IMR-90 (cell line): ENCODE measurements at regions not wholly inside any gene's neighbourhood (a gene's known extent, or its start where the extent isn't known, plus 50 kb on each side); places are given as distances from the start of the nearest gene placed in this dataset.

ENCODE experiments used
- ATAC-seq: fragments of 200-7000 bp; cut with Tn5 transposase; 2 replicates; pipeline ENCODE4 v1.9.1; 2020; ENCODE audit warnings: low read depth, mild to moderate bottlenecking, moderate library complexity
- BruUV-seq: library from RNA; stranded (reverse); fragments of 400-500 nt; replicated peaks from 2 replicates; lab custom pipeline; 2021; lab: Mats Ljungman, UMichigan
- CTCF ChIA-PET: fragments of 300-600 bp; formaldehyde crosslinking; extraction: SDS; loops from one replicate; lab custom pipeline; 2021; ENCODE audit warnings: antibody characterized with exemption; lab: Yijun Ruan, JAX
- POLR2A ChIA-PET: fragments of 300-600 bp; sonication (Branson Sonifier 250); formaldehyde crosslinking; loops from one replicate; lab custom pipeline; 2022; ENCODE audit warnings: antibody characterized with exemption; ENCODE audit not compliant: unreplicated experiment; lab: Charles Lee
- DNase-seq: peaks from one replicate; pipeline ENCODE4 v3.0.0; 2013
- H2AFZ ChIP-seq: replicated peaks from 2 replicates; pipeline ENCODE3; 2013; ENCODE audit warnings: low read length, mild to moderate bottlenecking; ENCODE audit not compliant: poor library complexity
- H2AK5ac ChIP-seq: 2 replicates; pipeline ENCODE4 v1.6.1; 2013; ENCODE audit warnings: low read depth, low read length, inconsistent platforms
- H2AK9ac ChIP-seq: replicated peaks from 2 replicates; pipeline ENCODE3; 2013; ENCODE audit warnings: mild to moderate bottlenecking, low read depth, low read length, moderate library complexity; ENCODE audit not compliant: poor library complexity
- H2BK120ac ChIP-seq: 2 replicates; pipeline ENCODE4 v1.6.1; 2013; ENCODE audit warnings: low read depth, low read length, inconsistent platforms
- H2BK15ac ChIP-seq: 3 replicates; pipeline ENCODE4 v1.6.1; 2013; ENCODE audit warnings: low read depth, low read length, inconsistent platforms
- H2BK20ac ChIP-seq: 2 replicates; pipeline ENCODE4 v1.6.1; 2013; ENCODE audit warnings: low read depth, mild to moderate bottlenecking, inconsistent platforms, low read length, moderate library complexity
- H2BK5ac ChIP-seq: 2 replicates; pipeline ENCODE4 v1.6.1; 2013; ENCODE audit warnings: mild to moderate bottlenecking, low read depth, low read length, inconsistent platforms; ENCODE audit not compliant: poor library complexity, severe bottlenecking
- H3K14ac ChIP-seq: replicated peaks from 2 replicates; pipeline ENCODE4 v1.6.1; 2013; ENCODE audit warnings: low read depth, low read length, inconsistent platforms
- H3K18ac ChIP-seq: 2 replicates; pipeline ENCODE4 v1.6.1; 2013; ENCODE audit warnings: low read depth, low read length, control low read depth
- H3K23ac ChIP-seq: 2 replicates; pipeline ENCODE4 v1.6.1; 2013; ENCODE audit warnings: low read depth, low read length, inconsistent platforms
- H3K27ac ChIP-seq: 2 replicates; pipeline ENCODE4 v1.5.1; 2013; ENCODE audit warnings: mild to moderate bottlenecking, control low read depth, low read length; ENCODE audit not compliant: insufficient read depth
- H3K27me3 ChIP-seq: 2 replicates; pipeline ENCODE4 v1.6.1; 2013; ENCODE audit warnings: low read length; ENCODE audit not compliant: control insufficient read depth, insufficient read depth
- H3K36me3 ChIP-seq: 2 replicates; pipeline ENCODE4 v1.6.1; 2013; ENCODE audit warnings: low read length, mixed read lengths; ENCODE audit not compliant: control insufficient read depth, insufficient read depth
- H3K4ac ChIP-seq: 2 replicates; pipeline ENCODE4 v1.6.1; 2013; ENCODE audit warnings: low read depth, low read length, inconsistent platforms
- H3K4me1 ChIP-seq: 2 replicates; pipeline ENCODE4 v1.6.1; 2013; ENCODE audit warnings: low read length, mixed read lengths; ENCODE audit not compliant: control insufficient read depth, insufficient read depth
- H3K4me2 ChIP-seq: 2 replicates; pipeline ENCODE4 v1.6.1; 2013; ENCODE audit warnings: low read depth, mild to moderate bottlenecking, control low read depth, low read length, moderate library complexity
- H3K4me3 ChIP-seq: 2 replicates; pipeline ENCODE4 v1.5.1; 2013; ENCODE audit warnings: low read depth, mild to moderate bottlenecking, control low read depth, low read length, moderate library complexity; ENCODE audit not compliant: insufficient read depth
- H3K56ac ChIP-seq: 2 replicates; pipeline ENCODE4 v1.6.1; 2013; ENCODE audit warnings: low read length, inconsistent platforms; ENCODE audit not compliant: insufficient read depth; ENCODE audit errors: extremely low read depth
- H3K79me1 ChIP-seq, 2 experiments: 2 replicates each; pipeline ENCODE4 v1.6.1; 2013; ENCODE audit warnings: low read length in 2 of 2, inconsistent platforms in 1 of 2, low read depth in 1 of 2
- H3K9ac ChIP-seq: 2 replicates; pipeline ENCODE4 v1.6.1; 2013; ENCODE audit warnings: low read depth, low read length, control low read depth
- H3K9me1 ChIP-seq: 2 replicates; pipeline ENCODE4 v1.6.1; 2013; ENCODE audit warnings: low read length, inconsistent platforms; ENCODE audit not compliant: insufficient read depth
- H3K9me3 ChIP-seq: 2 replicates; pipeline ENCODE4 v1.6.1; 2013; ENCODE audit warnings: low read length; ENCODE audit not compliant: control insufficient read depth, insufficient read depth
- H4K20me1 ChIP-seq: 2 replicates; pipeline ENCODE4 v1.6.1; 2013; ENCODE audit warnings: low read length, inconsistent platforms; ENCODE audit not compliant: insufficient read depth
- H4K5ac ChIP-seq: 2 replicates; pipeline ENCODE4 v1.6.1; 2013; ENCODE audit warnings: mild to moderate bottlenecking, low read depth, low read length, control low read depth
- H4K8ac ChIP-seq, 2 experiments: 2 replicates each; pipeline ENCODE4 v1.6.1; 2013; ENCODE audit warnings: low read depth in 2 of 2, low read length in 2 of 2, control low read depth in 1 of 2, inconsistent platforms in 1 of 2
- H4K91ac ChIP-seq: 2 replicates; pipeline ENCODE4 v1.6.1; 2013; ENCODE audit warnings: low read depth, low read length, inconsistent platforms; ENCODE audit not compliant: insufficient read depth
- BHLHE40 ChIP-seq: fragments of 150-350 bp; IDR thresholded peaks from 2 replicates; pipeline ENCODE4 v1.6.1; 2016; ENCODE audit warnings: mild to moderate bottlenecking, low read depth, low read length
- CEBPB ChIP-seq: IDR thresholded peaks from 2 replicates; pipeline ENCODE4 v1.6.1; 2012; ENCODE audit warnings: low read depth, low read length, improper control_type of control experiment
- CHD1 ChIP-seq: IDR thresholded peaks from 2 replicates; pipeline ENCODE4 v1.6.1; 2012; ENCODE audit warnings: low read depth, low read length, improper control_type of control experiment
- CTCF ChIP-seq: conservative IDR thresholded peaks from 2 replicates; pipeline ENCODE4 v1.5.1; 2012; ENCODE audit warnings: mild to moderate bottlenecking, low read depth, low read length, improper control_type of control experiment
- ELK1 ChIP-seq: fragments of 150-350 bp; IDR thresholded peaks from 2 replicates; pipeline ENCODE4 v1.6.1; 2016; ENCODE audit warnings: low read depth, mild to moderate bottlenecking, low read length, moderate library complexity, borderline replicate concordance
- FOS ChIP-seq: fragments of 150-350 bp; IDR thresholded peaks from 2 replicates; pipeline ENCODE4 v1.6.1; 2016; ENCODE audit warnings: low read depth, low read length
- MAFK ChIP-seq: IDR thresholded peaks from 2 replicates; pipeline ENCODE4 v1.6.1; 2012; ENCODE audit warnings: low read depth, low read length, improper control_type of control experiment
- MAZ ChIP-seq: IDR thresholded peaks from 2 replicates; pipeline ENCODE4 v1.6.1; 2012; ENCODE audit warnings: low read depth, mild to moderate bottlenecking, low read length, improper control_type of control experiment, moderate library complexity, borderline replicate concordance
- MXI1 ChIP-seq: IDR thresholded peaks from 2 replicates; pipeline ENCODE4 v1.6.1; 2012; ENCODE audit warnings: low read depth, mild to moderate bottlenecking, low read length, moderate library complexity, borderline replicate concordance
- NFE2L2 ChIP-seq: fragments of 150-350 bp; IDR thresholded peaks from 2 replicates; pipeline ENCODE4 v1.6.1; 2016; ENCODE audit warnings: low read depth, mild to moderate bottlenecking, low read length
- POLR2A ChIP-seq: IDR thresholded peaks from 2 replicates; pipeline ENCODE4 v1.6.1; 2012; ENCODE audit warnings: mild to moderate bottlenecking, low read depth, low read length
- RAD21 ChIP-seq: IDR thresholded peaks from 2 replicates; pipeline ENCODE4 v1.6.1; 2012; ENCODE audit warnings: low read length, improper control_type of control experiment
- RCOR1 ChIP-seq: IDR thresholded peaks from 2 replicates; pipeline ENCODE4 v1.6.1; 2012; ENCODE audit warnings: mild to moderate bottlenecking, low read length, improper control_type of control experiment; ENCODE audit not compliant: insufficient replicate concordance
- RFX5 ChIP-seq: IDR thresholded peaks from 2 replicates; pipeline ENCODE4 v1.8.0; 2012; ENCODE audit warnings: low read depth, mild to moderate bottlenecking, low read length, moderate library complexity
- SMC3 ChIP-seq: fragments of 150-350 bp; IDR thresholded peaks from 2 replicates; pipeline ENCODE4 v1.6.1; 2016; ENCODE audit warnings: low read depth, mild to moderate bottlenecking, antibody characterized with exemption, low read length, moderate library complexity
- USF2 ChIP-seq: fragments of 150-350 bp; IDR thresholded peaks from 2 replicates; pipeline ENCODE4 v1.6.1; 2017; ENCODE audit warnings: mild to moderate bottlenecking, antibody characterized with exemption, low read length, low read depth
- WGBS, 2 experiments: methylation state at CpG; one replicate each; pipeline versions ENCODE4 v1.1.5 to v1.1.7; 2013; ENCODE audit warnings: missing lambda C conversion rate in 2 of 2; ENCODE audit not compliant: insufficient read length in 1 of 2; ENCODE audit errors: extremely low coverage in 2 of 2; 5-methylcytosine and 5-hydroxymethylcytosine counted together
- dilution Hi-C: fragments of 300-500 bp; cut with HindIII; formaldehyde crosslinking; loops from one replicate; pipeline ENCODE4 v1.14.3; 2018; ENCODE audit warnings: low sequenced_read_pairs; ENCODE audit not compliant: unreplicated experiment
- in situ Hi-C: fragments of 300-500 bp; cut with MboI; formaldehyde crosslinking; loops from 3 replicates; pipeline ENCODE4 v1.14.3; 2019; ENCODE audit warnings: low sequenced_read_pairs, inconsistent platforms, mixed read lengths
- intact Hi-C: fragments of 100-400 bp; cut with micrococcal nuclease; formaldehyde crosslinking; loops from 2 replicates; pipeline ENCODE4 v1.10.0; 2022

- Histone ChIP-seq H4K20me1 (no peaks in the 10 kb centered on the region), H4K91ac (no peak overlapping the region), H3K36me3 (no peaks in the 10 kb centered on the region), H2AK9ac (no peak overlapping the region), H3K79me1 (no peaks in the 10 kb centered on the region), H2BK15ac (no peak overlapping the region), H4K5ac (no peak overlapping the region), H3K27me3 (no peaks in the 10 kb centered on the region), H3K4me1 (no peaks in the 10 kb centered on the region), H2BK120ac (no peak overlapping the region), H3K23ac (no peak overlapping the region), H3K4me2 (no peak overlapping the region), H3K9ac (no peak overlapping the region), H3K9me3 (peaks cover 15% of the 10 kb centered on the region), H2AFZ (no peak overlapping the region), H3K14ac (no peak overlapping the region), H2BK5ac (no peak overlapping the region), H4K8ac (no peak overlapping the region), H2BK20ac (no peak overlapping the region), H3K18ac (no peak overlapping the region), H2AK5ac (no peak overlapping the region), H3K4me3 (no peak overlapping the region), H3K9me1 (no peaks in the 10 kb centered on the region), H3K4ac (no peak overlapping the region), H3K56ac (no peak overlapping the region), H3K27ac (no peak overlapping the region)
- intact Hi-C loops: no loop called here
- no peak for TF ChIP-seq USF2
- TF ChIP-seq CHD1: no peak
- TF ChIP-seq FOS: no peak
- no peak for TF ChIP-seq RAD21
- TF ChIP-seq RCOR1: no peak
- TF ChIP-seq BHLHE40: no peak
- TF ChIP-seq SMC3: no peak
- TF ChIP-seq RFX5: no peak
- no peak for TF ChIP-seq NFE2L2
- TF ChIP-seq MAZ: no peak
- no peak for TF ChIP-seq MAFK
- TF ChIP-seq CTCF: no peak
- TF ChIP-seq ELK1: no peak
- no peak for TF ChIP-seq CEBPB
- TF ChIP-seq POLR2A: no peak
- no peak for TF ChIP-seq MXI1
- WGBS, 2 experiments: 50% methylated on average over 1 of the region's 3 CpGs; no CpG with 5 or more reads in 1 of the 2 experiments
- in situ Hi-C loops: no loop called here
- ChIA-PET CTCF (no interaction called here), POLR2A (no interaction called here)
- dilution Hi-C loops: no loop called here
- ATAC-seq (no peak), DNase-seq (no peak)
- BruUV-seq: no TSS peak
Measured at GRCh38 chr5:4361753-4362152, 766.1 kb downstream of the IRX1 start.
